ENCODE measurements at regions not wholly inside any gene's neighbourhood (a gene's known extent, or its start where the extent isn't known, plus 50 kb on each side); places are given as distances from the start of the nearest gene placed in this dataset.

DNA sequence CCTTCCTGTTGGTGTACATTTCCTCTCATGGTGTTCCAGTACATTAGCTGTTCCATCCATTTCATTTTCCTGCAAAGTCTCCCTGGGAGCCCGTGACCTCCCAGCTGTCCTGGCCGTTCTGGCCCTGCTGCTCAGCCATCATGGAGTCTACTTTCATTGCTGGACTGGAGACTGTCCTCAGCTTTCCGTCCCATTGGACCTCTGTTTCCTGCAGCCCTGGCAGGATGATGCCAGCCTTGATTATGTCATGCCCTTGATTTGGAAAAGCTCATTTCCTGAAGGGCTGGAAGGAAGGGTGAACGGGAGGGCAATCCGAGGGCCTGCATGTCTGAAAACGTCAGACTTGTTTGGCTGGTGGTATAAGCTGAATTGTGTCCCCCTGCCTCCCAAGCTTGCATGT lies 205.5 kb upstream of the HS6ST1 start:
- TF ChIP-seq POLR2A (IDR thresholded peaks at IDR 0.05) (no peak), EP300 (IDR thresholded peaks at IDR 0.05) (no peak)
- TF ChIP-seq, protein P1, sequence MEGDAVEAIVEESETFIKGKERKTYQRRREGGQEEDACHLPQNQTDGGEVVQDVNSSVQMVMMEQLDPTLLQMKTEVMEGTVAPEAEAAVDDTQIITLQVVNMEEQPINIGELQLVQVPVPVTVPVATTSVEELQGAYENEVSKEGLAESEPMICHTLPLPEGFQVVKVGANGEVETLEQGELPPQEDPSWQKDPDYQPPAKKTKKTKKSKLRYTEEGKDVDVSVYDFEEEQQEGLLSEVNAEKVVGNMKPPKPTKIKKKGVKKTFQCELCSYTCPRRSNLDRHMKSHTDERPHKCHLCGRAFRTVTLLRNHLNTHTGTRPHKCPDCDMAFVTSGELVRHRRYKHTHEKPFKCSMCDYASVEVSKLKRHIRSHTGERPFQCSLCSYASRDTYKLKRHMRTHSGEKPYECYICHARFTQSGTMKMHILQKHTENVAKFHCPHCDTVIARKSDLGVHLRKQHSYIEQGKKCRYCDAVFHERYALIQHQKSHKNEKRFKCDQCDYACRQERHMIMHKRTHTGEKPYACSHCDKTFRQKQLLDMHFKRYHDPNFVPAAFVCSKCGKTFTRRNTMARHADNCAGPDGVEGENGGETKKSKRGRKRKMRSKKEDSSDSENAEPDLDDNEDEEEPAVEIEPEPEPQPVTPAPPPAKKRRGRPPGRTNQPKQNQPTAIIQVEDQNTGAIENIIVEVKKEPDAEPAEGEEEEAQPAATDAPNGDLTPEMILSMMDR (IDR thresholded peaks at IDR 0.05): no peak

All from ovary (tissue), 3 donors.